ENCODE measurements at regions not wholly inside any gene's neighbourhood (a gene's known extent, or its start where the extent isn't known, plus 50 kb on each side); places are given as distances from the start of the nearest gene placed in this dataset.
A peak's percentile ranks its signal among the peaks of the same experiment; 100 is the strongest.

- H3K9me2 ChIP-seq, result no peaks in the 10 kb centered on the region
- H3K27ac ChIP-seq (ENCODE audit: low read depth in 2 of 2, low read length in 1 of 2), result no peak overlapping the region; a peak in 1 of 4 replicates
- H3K79me2 ChIP-seq (ENCODE audit: insufficient read depth), result no peaks in the 10 kb centered on the region
- no peak overlapping the region for H3K4me3 ChIP-seq (ENCODE audit: low read depth in 2 of 2, low read length in 1 of 2)
- ChIA-PET CTCF (interaction anchor here (0.5 to 0.6 kb wide), 2 partner anchors 12 to 238 kb away, joined by 3 read pairs; no protein-coding TSS in a partner anchor), POLR2A (no interaction called here)
- H4K20me1 ChIP-seq (ENCODE audit: insufficient read depth), result no peaks in the 10 kb centered on the region
- H3K9ac ChIP-seq, result no peak overlapping the region
- 46% methylated on average over 3 of the region's 3 CpGs for WGBS (ENCODE audit: low lambda C conversion rate)
- H3F3A ChIP-seq (replicated peaks; ENCODE audit: insufficient read depth), result no peaks in the 10 kb centered on the region
- H3K4me1 ChIP-seq (ENCODE audit: control insufficient read depth in 1 of 2, insufficient read depth in 2 of 2, low read depth in 1 of 2, low read length in 1 of 2), result no peaks in the 10 kb centered on the region; a peak in 2 of 4 replicates
- H3K4me2 ChIP-seq, result no peak overlapping the region
- no peak for DNase-seq
- H3K27me3 ChIP-seq (ENCODE audit: insufficient read depth), result no peaks in the 10 kb centered on the region
- H3K36me3 ChIP-seq (replicated peaks in 1 of 2; ENCODE audit: control insufficient read depth in 1 of 2, insufficient read depth in 2 of 2, low read length in 1 of 2), result no peaks in the 10 kb centered on the region
- no peaks in the 10 kb centered on the region for H3K9me3 ChIP-seq
- H2AFZ ChIP-seq (ENCODE audit: low read depth), result no peak overlapping the region
- no peak for TF ChIP-seq IRF3 (IDR thresholded peaks at IDR 0.05; ENCODE audit: low read depth, low read length)
- TF ChIP-seq PBX3 (IDR thresholded peaks at IDR 0.05), result peak; percentile 45; the same call in 1 of the 2 replicates
These were observed 377.8 kb upstream of the DACH1 start for GRCh38 chr13:72244788-72245187.

- Histone ChIP-seq H3K4me1 (ENCODE audit: control insufficient read depth in 1 of 2, insufficient read depth in 2 of 2, low read depth in 1 of 2, low read length in 1 of 2) (no peaks in the 10 kb centered on the region; a peak in 2 of 4 replicates), H3K9me2 (no peaks in the 10 kb centered on the region), H2AFZ (ENCODE audit: low read depth) (no peak overlapping the region), H3K27me3 (ENCODE audit: insufficient read depth) (no peaks in the 10 kb centered on the region), H3K27ac (ENCODE audit: low read depth in 2 of 2, low read length in 1 of 2) (peak overlapping the region in 1 of 2 experiments; percentile 2; a peak in 1 of 4 replicates), H3K79me2 (ENCODE audit: insufficient read depth) (no peaks in the 10 kb centered on the region), H3K4me3 (ENCODE audit: low read depth in 2 of 2, low read length in 1 of 2) (no peak overlapping the region), H3K36me3 (replicated peaks in 1 of 2; ENCODE audit: control insufficient read depth in 1 of 2, insufficient read depth in 2 of 2, low read length in 1 of 2) (no peaks in the 10 kb centered on the region), H3K4me2 (no peak overlapping the region), H3F3A (replicated peaks; ENCODE audit: insufficient read depth) (no peaks in the 10 kb centered on the region), H4K20me1 (ENCODE audit: insufficient read depth) (no peaks in the 10 kb centered on the region), H3K9me3 (no peaks in the 10 kb centered on the region), H3K9ac (no peak overlapping the region)
- TF ChIP-seq ELF1 (IDR thresholded peaks at IDR 0.05) (no peak), MXI1 (IDR thresholded peaks at IDR 0.05; ENCODE audit: low read depth, low read length) (no peak), MEF2A (IDR thresholded peaks at IDR 0.05; ENCODE audit: borderline replicate concordance, low read depth) (no peak), REST (IDR thresholded peaks at IDR 0.05; ENCODE audit: low read depth, low read length) (no peak), FOSL2 (IDR thresholded peaks at IDR 0.05; ENCODE audit: borderline replicate concordance, low read depth) (no peak), NFIC (IDR thresholded peaks at IDR 0.05; ENCODE audit: borderline replicate concordance) (no peak), EZH2phosphoT487 (IDR thresholded peaks at IDR 0.05; ENCODE audit: borderline replicate concordance, low read depth) (no peak), PBX3 (IDR thresholded peaks at IDR 0.05) (no peak), TAF1 (IDR thresholded peaks at IDR 0.05; ENCODE audit: borderline replicate concordance, low read depth, low read length) (no peak), MAX (IDR thresholded peaks at IDR 0.05; ENCODE audit: low read depth) (no peak), GATA2 (CRISPR knock-in tag; IDR thresholded peaks at IDR 0.05) (no peak), NRF1 (IDR thresholded peaks at IDR 0.05; ENCODE audit: low read depth, low read length) (no peak)
- CTCF ChIA-PET, result interaction anchor here (1.4 kb wide), 1 partner anchor 26 kb away, joined by 3 read pairs; no protein-coding TSS in a partner anchor
- POLR2A ChIA-PET, result no interaction called here
- WGBS (ENCODE audit: low lambda C conversion rate), result 45% methylated on average over 3 of the region's 3 CpGs
- no peak for DNase-seq
These were observed 363.1 kb upstream of the DACH1 start for GRCh38 chr13:72230131-72230530.

All from SK-N-SH (cell line).